Testis (tissue), 2 donors: ENCODE measurements at regions not wholly inside any gene's neighbourhood (a gene's known extent, or its start where the extent isn't known, plus 50 kb on each side); places are given as distances from the start of the nearest gene placed in this dataset.

ENCODE experiments used
- CTCF ChIP-seq, 3 experiments: fragments of 450-650 bp in 2 of 3; fragments of 200-600 bp in 1 of 3; sonication (generic) in 1 of 3; IDR thresholded peaks; one replicate each; pipeline ENCODE4 v1.5.1; 2016 to 2019; ENCODE audit warnings: antibody characterized with exemption in 3 of 3, mild to moderate bottlenecking in 2 of 3, moderate library complexity in 1 of 3
- POLR2A ChIP-seq: fragments of 450-650 bp; IDR thresholded peaks from one replicate; pipeline ENCODE4 v1.6.1; 2017; ENCODE audit warnings: antibody characterized with exemption, mild to moderate bottlenecking, moderate library complexity

DNA sequence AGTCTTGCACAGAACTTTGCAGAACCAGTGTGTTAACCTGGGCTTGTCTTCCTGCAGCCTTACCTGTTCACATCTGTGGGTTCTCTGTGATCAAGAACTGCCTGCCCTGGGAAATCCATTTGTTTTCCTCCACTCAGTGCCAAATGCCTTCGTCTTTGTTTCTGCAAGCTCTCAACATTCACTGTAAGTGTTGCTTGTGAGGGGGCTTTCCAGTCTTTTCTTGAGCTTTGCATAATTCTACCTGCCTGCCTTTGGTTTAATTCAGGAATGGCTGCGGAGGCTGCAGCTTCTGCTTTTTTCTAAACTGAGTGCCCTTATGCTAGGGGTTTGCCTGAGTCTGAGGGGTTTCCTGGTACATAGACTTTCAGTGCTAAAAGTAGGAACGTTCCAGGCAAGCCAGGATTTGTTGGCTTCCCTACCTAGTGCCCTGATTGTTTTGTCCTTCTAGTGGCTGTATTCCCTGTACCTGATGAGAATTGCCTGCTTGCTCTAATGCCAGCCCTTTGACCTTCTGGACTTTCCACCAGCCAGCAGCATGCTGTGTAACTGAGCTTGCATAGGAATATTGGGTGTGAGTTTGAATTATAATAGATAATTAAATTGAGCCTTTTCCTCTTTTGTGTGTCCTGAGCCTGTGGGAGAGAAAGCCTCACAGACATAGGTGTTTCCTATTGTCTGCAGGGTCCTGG, 96.6 kb upstream of the CLSTN2 start:
- TF ChIP-seq CTCF (IDR thresholded peaks at IDR 0.05) (no peak), POLR2A (no peak)
